Aorta (tissue), 5 donors: ENCODE measurements at regions not wholly inside any gene's neighbourhood (a gene's known extent, or its start where the extent isn't known, plus 50 kb on each side); places are given as distances from the start of the nearest gene placed in this dataset.

Experiments
- ATAC-seq: fragments of 200-7000 bp; cut with Tn5 transposase; one replicate; pipeline ENCODE4 v1.9.1; 2022; ENCODE audit warnings: moderate library complexity; ENCODE audit not compliant: low FRiP score
- DNase-seq, 2 donors: peaks; one replicate each; pipeline ENCODE4 v3.0.0-alpha.2; 2020
- H3K27ac ChIP-seq, 2 donors: one replicate each; pipeline ENCODE4 v1.5.1; 2013; ENCODE audit warnings: low read length in 2 of 2, mild to moderate bottlenecking in 2 of 2, moderate library complexity in 2 of 2, control low read depth in 1 of 2, inconsistent platforms in 1 of 2, low read depth in 1 of 2
- H3K27me3 ChIP-seq, 2 donors: one replicate each; pipeline ENCODE4 v1.6.1; 2013; ENCODE audit warnings: control low read depth in 1 of 2, low read length in 1 of 2, mild to moderate bottlenecking in 1 of 2, moderate library complexity in 1 of 2; ENCODE audit not compliant: insufficient read depth in 2 of 2, control insufficient read depth in 1 of 2
- H3K36me3 ChIP-seq, 2 donors: one replicate each; pipeline ENCODE4 v1.6.1; 2013; ENCODE audit warnings: control low read depth in 1 of 2, low read length in 1 of 2, mild to moderate bottlenecking in 1 of 2; ENCODE audit not compliant: insufficient read depth in 2 of 2, control insufficient read depth in 1 of 2
- H3K4me1 ChIP-seq, 2 donors: one replicate each; pipeline ENCODE4 v1.6.1; 2013; ENCODE audit warnings: low read length in 2 of 2, control low read depth in 1 of 2, mild to moderate bottlenecking in 1 of 2, moderate library complexity in 1 of 2; ENCODE audit not compliant: insufficient read depth in 2 of 2, control insufficient read depth in 1 of 2
- H3K4me3 ChIP-seq, 2 donors: one replicate each; pipeline ENCODE4 v1.5.1; 2013; ENCODE audit warnings: low read length in 2 of 2, control low read depth in 1 of 2, mild to moderate bottlenecking in 1 of 2
- H3K9me3 ChIP-seq: one replicate; pipeline ENCODE4 v1.6.1; 2013; ENCODE audit warnings: mild to moderate bottlenecking, low read length; ENCODE audit not compliant: control insufficient read depth
- WGBS, 2 donors: extraction: QIAGEN DNeasy Blood & Tissue Kit; methylation state at CpG; one replicate each; pipeline ENCODE4 v1.1.7; 2013; 5-methylcytosine and 5-hydroxymethylcytosine counted together
- intact Hi-C, 2 donors: fragments of 100-400 bp; cut with DNase I; formaldehyde crosslinking; loops; one replicate each; pipeline versions ENCODE4 v1.14.2 to v1.15.0; 2022
- donor health status: healthy with polysubstance abuse.
- donor health status: Bipolar disorder and iron deficiency.
- donor health status: DM: no; HTN: no; CAD: no.
- donor health status: DM: no; HTN: no; CAD: no.
- donor health status: DM: yes; HTN: yes; CAD: no.

- Histone ChIP-seq H3K9me3 (no peaks in the 10 kb centered on the region), H3K4me1 (no peaks in the 10 kb centered on the region), H3K36me3 (no peaks in the 10 kb centered on the region), H3K4me3 (no peak overlapping the region), H3K27me3 (peaks cover 0 to 1% of the 10 kb centered on the region in 2 donors), H3K27ac (no peak overlapping the region)
- DNase-seq (no peak), ATAC-seq (no peak)
- intact Hi-C loops: no loop called here
- WGBS, 2 donors: 85 to 86% methylated on average over 2 of the region's 2 CpGs
Observed at GRCh38 chr3:78221300-78221699, 1181.4 kb downstream of the ROBO2 start.

- H3K27ac ChIP-seq: no peak overlapping the region
- H3K4me3 ChIP-seq: no peak overlapping the region
- H3K4me1 ChIP-seq: no peaks in the 10 kb centered on the region
- ATAC-seq (no peak), DNase-seq (no peak)
- intact Hi-C loops: no loop called here
- H3K27me3 ChIP-seq: peaks cover 0 to 1% of the 10 kb centered on the region in 2 donors
- H3K36me3 ChIP-seq: no peaks in the 10 kb centered on the region
- no peaks in the 10 kb centered on the region for H3K9me3 ChIP-seq
Observed at GRCh38 chr3:78221796-78222195, 1181.9 kb downstream of the ROBO2 start.

DNA sequence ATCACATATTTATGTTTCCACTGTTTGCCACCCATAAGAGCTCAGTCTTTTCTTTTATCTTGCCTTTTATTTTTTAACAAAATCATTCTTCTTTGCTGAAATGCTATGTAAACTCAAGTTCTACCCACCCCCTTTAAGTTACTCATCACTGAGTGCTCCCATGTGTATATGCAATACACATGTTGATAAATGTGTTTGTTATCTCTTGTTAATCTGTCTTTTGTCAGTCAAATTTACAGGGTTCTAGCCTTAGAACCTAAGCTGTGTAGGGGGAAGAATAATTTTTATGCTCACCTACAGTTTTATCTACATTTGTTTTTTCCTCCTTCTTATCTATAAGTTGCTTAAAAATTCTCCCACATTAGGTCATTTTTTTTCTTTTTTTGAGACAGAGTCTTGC is 1195.9 kb downstream of the ROBO2 start:
- ATAC-seq: no peak
- no peak for DNase-seq
- intact Hi-C loops: no loop called here
- Histone ChIP-seq H3K4me3 (no peak overlapping the region), H3K9me3 (no peaks in the 10 kb centered on the region), H3K27ac (no peak overlapping the region), H3K27me3 (no peaks in the 10 kb centered on the region), H3K4me1 (no peaks in the 10 kb centered on the region), H3K36me3 (no peaks in the 10 kb centered on the region)

DNA sequence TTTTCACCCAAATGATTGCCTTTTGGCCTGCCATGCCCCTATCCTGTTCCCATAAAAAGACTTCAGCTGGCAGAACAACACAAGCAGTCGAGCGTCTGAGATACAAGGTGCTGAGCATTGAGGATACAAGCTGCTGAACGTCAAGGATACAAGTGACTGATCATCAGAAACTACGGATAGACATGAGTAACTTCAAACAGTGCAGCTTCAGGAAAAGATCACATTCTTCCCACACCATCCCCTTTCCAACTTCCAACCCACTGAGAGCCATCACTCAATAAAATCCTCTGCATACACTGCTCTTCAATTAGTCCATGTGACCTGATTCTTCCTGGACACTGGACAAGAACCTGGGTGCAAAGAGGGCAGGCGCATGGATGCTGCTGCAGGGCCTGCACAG is 1198.9 kb downstream of the ROBO2 start:
- intact Hi-C loops: no loop called here
- DNase-seq (no peak), ATAC-seq (no peak)
- Histone ChIP-seq H3K9me3 (no peaks in the 10 kb centered on the region), H3K27me3 (no peaks in the 10 kb centered on the region), H3K4me3 (no peak overlapping the region), H3K27ac (no peak overlapping the region), H3K4me1 (no peaks in the 10 kb centered on the region), H3K36me3 (no peaks in the 10 kb centered on the region)
- 46 to 65% methylated on average over 5 of the region's 5 CpGs for WGBS, 2 donors

DNA sequence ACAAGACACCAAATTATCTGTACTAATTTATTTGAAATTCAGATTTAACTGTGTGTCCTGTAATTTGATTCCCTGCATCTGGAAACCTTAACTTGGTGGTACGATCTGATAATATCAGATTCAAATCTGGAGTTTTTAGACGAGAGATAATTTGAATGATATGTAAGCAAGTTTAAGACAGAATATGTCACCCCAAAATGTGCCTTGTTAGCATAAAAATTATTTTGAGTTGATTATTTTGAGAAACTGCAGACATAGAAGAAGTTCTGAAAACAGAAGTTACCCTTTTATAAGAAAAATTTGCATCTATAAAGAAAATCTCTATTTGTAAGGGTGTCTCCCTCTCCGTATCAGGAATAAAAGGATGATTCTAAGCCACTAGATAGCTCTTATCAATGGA is 1202.8 kb downstream of the ROBO2 start:
- DNase-seq (no peak), ATAC-seq (no peak)
- no peak overlapping the region for H3K4me3 ChIP-seq
- peaks cover 6% of the 10 kb centered on the region for H3K9me3 ChIP-seq
- no peaks in the 10 kb centered on the region for H3K36me3 ChIP-seq
- no peak overlapping the region for H3K27ac ChIP-seq
- 84 to 86% methylated on average over 3 of the region's 3 CpGs for WGBS, 2 donors
- H3K27me3 ChIP-seq: no peaks in the 10 kb centered on the region
- no peaks in the 10 kb centered on the region for H3K4me1 ChIP-seq
- intact Hi-C loops: no loop called here

DNA sequence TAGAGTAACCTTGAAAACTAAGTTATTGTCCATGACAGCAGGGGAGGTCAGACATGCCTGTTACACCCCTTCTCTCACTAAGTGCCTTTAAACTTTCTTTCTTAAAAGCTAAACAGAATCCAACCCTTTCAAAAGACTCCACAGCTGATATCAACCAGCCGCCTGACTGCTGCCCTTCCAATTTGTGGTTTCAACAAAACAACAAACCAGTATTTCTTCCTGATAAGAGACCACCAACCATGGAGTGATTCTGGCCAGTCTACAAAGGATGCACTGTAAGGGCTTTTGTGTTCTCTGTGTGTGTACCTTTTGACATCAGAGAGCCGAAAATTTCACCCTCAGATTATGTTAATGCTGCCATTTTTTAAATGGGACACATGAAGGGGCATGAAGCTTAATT is 1204.2 kb downstream of the ROBO2 start:
- no peak overlapping the region for H3K4me3 ChIP-seq

GRCh38 chr3:78249294-78249693 is 1209.4 kb downstream of the ROBO2 start:
- H3K27me3 ChIP-seq: no peaks in the 10 kb centered on the region
- 44 to 46% methylated on average over 3 of the region's 3 CpGs for WGBS, 2 donors

More for the DNA sequence above, 1204.2 kb downstream of the ROBO2 start:
- Histone ChIP-seq H3K27me3 (no peaks in the 10 kb centered on the region), H3K27ac (no peak overlapping the region), H3K9me3 (peaks cover 6% of the 10 kb centered on the region), H3K36me3 (no peaks in the 10 kb centered on the region), H3K4me1 (no peaks in the 10 kb centered on the region)
- ATAC-seq: no peak
- no peak for DNase-seq
- intact Hi-C loops: no loop called here
- WGBS, 2 donors: 85% methylated on average over 2 of the region's 2 CpGs

GRCh38 chr3:78253860-78254259 is 1214.0 kb downstream of the ROBO2 start:
- H3K27ac ChIP-seq: no peak overlapping the region
- H3K4me1 ChIP-seq: peaks cover 0 to 2% of the 10 kb centered on the region in 2 donors
- WGBS, 2 donors: 97% methylated on average over 3 of the region's 3 CpGs
- H3K4me3 ChIP-seq: no peak overlapping the region
- ATAC-seq (no peak), DNase-seq (no peak)
- intact Hi-C loops: no loop called here
- H3K36me3 ChIP-seq: no peaks in the 10 kb centered on the region
- no peaks in the 10 kb centered on the region for H3K27me3 ChIP-seq
- no peaks in the 10 kb centered on the region for H3K9me3 ChIP-seq

More at GRCh38 chr3:78249294-78249693, 1209.4 kb downstream of the ROBO2 start:
- DNase-seq: no peak
- intact Hi-C loops: no loop called here
- no peak overlapping the region for H3K4me3 ChIP-seq
- H3K27ac ChIP-seq: no peak overlapping the region
- H3K4me1 ChIP-seq: no peaks in the 10 kb centered on the region
- no peaks in the 10 kb centered on the region for H3K36me3 ChIP-seq
- no peak for ATAC-seq
- peaks cover 6% of the 10 kb centered on the region for H3K9me3 ChIP-seq

- WGBS, 2 donors: 35 to 44% methylated on average over 1 of the region's 1 CpG
- H3K4me3 ChIP-seq: no peak overlapping the region
- no peak overlapping the region for H3K27ac ChIP-seq
- no peaks in the 10 kb centered on the region for H3K9me3 ChIP-seq
- no peaks in the 10 kb centered on the region for H3K27me3 ChIP-seq
- DNase-seq (no peak), ATAC-seq (no peak)
- peaks cover 0 to 3% of the 10 kb centered on the region in 2 donors for H3K4me1 ChIP-seq
- no peaks in the 10 kb centered on the region for H3K36me3 ChIP-seq
- intact Hi-C loops: no loop called here
Observed at GRCh38 chr3:78255403-78255802, 1215.5 kb downstream of the ROBO2 start.
